Neutrophil (primary cell): ENCODE measurements at regions not wholly inside any gene's neighbourhood (a gene's known extent, or its start where the extent isn't known, plus 50 kb on each side); places are given as distances from the start of the nearest gene placed in this dataset.
"Not testable (repeated sequence)": the region's sequence is repeated elsewhere in the genome, so short reads cannot be mapped to it uniquely, and the experiment has no call there.

Source experiments
- H3K27ac ChIP-seq: fragments of 200-600 bp; sonication (generic); 2 replicates; pipeline ENCODE4 v1.5.1; 2016; ENCODE audit warnings: mild to moderate bottlenecking, moderate library complexity
- H3K27me3 ChIP-seq: fragments of 200-600 bp; sonication (generic); 2 replicates; pipeline ENCODE4 v1.6.0; 2016; ENCODE audit warnings: mild to moderate bottlenecking
- H3K36me3 ChIP-seq: fragments of 200-600 bp; sonication (generic); 2 replicates; pipeline ENCODE4 v1.5.1; 2017
- H3K4me1 ChIP-seq, 2 experiments: fragments of 200-600 bp in 1 of 2; sonication (generic) in 1 of 2; 1 replicate in 1 of 2; 2 replicates in 1 of 2; pipeline versions ENCODE4 v1.5.1 to v1.6.1; 2013 to 2016; ENCODE audit warnings: low read depth in 1 of 2, low read length in 1 of 2, mild to moderate bottlenecking in 1 of 2, moderate library complexity in 1 of 2; ENCODE audit not compliant: control insufficient read depth in 1 of 2, insufficient read depth in 1 of 2
- H3K4me3 ChIP-seq, 2 experiments: fragments of 200-600 bp in 1 of 2; sonication (generic) in 1 of 2; 1 replicate in 1 of 2; 2 replicates in 1 of 2; pipeline ENCODE4 v1.5.1; 2013 to 2016; ENCODE audit warnings: low read depth in 1 of 2, low read length in 1 of 2, mild to moderate bottlenecking in 1 of 2, moderate library complexity in 1 of 2
- H3K9me3 ChIP-seq: fragments of 200-600 bp; sonication (generic); 2 replicates; pipeline ENCODE4 v1.5.1; 2016
- CTCF ChIP-seq: fragments of 200-600 bp; sonication (generic); IDR thresholded peaks from 2 replicates; pipeline ENCODE4 v1.5.1; 2016; ENCODE audit warnings: antibody characterized with exemption

- Histone ChIP-seq H3K9me3 (no peaks in the 10 kb centered on the region), H3K27ac (no peak overlapping the region), H3K4me3 (no peak overlapping the region), H3K36me3 (no peaks in the 10 kb centered on the region), H3K27me3 (no peaks in the 10 kb centered on the region), H3K4me1 (peaks cover 11 to 25% of the 10 kb centered on the region in 2 experiments)
- peak; percentile 25 for TF ChIP-seq CTCF
Observed at GRCh38 chr5:62779010-62779422, 200.4 kb downstream of the LRRC70 start.

GRCh38 chr5:62778316-62779009 lies 199.8 kb downstream of the LRRC70 start:
- Histone ChIP-seq H3K27ac (peak overlapping the region; percentile 36), H3K27me3 (no peaks in the 10 kb centered on the region), H3K36me3 (no peaks in the 10 kb centered on the region), H3K4me3 (no peak overlapping the region), H3K9me3 (no peaks in the 10 kb centered on the region), H3K4me1 (peaks cover 11 to 21% of the 10 kb centered on the region in 2 experiments)
- TF ChIP-seq CTCF: no peak

GRCh38 chr5:62777081-62777480 lies 198.5 kb downstream of the LRRC70 start:
- H3K4me3 ChIP-seq, H3K36me3 ChIP-seq, H3K27ac ChIP-seq, H3K27me3 ChIP-seq, H3K9me3 ChIP-seq: not testable (repeated sequence)
- H3K4me1 ChIP-seq: peaks cover 11 to 16% of the 10 kb centered on the region in 2 experiments

- not testable (repeated sequence) for H3K36me3 ChIP-seq, H3K4me3 ChIP-seq, H3K27ac ChIP-seq, H3K9me3 ChIP-seq, H3K27me3 ChIP-seq
- peaks cover 11% of the 10 kb centered on the region in 2 experiments for H3K4me1 ChIP-seq
Observed at GRCh38 chr5:62776592-62776991, 198.0 kb downstream of the LRRC70 start.

- Histone ChIP-seq H3K4me3 (no peak overlapping the region), H3K4me1 (peaks cover 5 to 6% of the 10 kb centered on the region in 2 experiments), H3K27me3 (no peaks in the 10 kb centered on the region), H3K27ac (no peak overlapping the region), H3K9me3 (no peaks in the 10 kb centered on the region), H3K36me3 (no peaks in the 10 kb centered on the region)
- TF ChIP-seq CTCF: no peak
Observed at GRCh38 chr5:62773460-62773859, 194.8 kb downstream of the LRRC70 start.

- Histone ChIP-seq H3K4me1 (no peaks in the 10 kb centered on the region), H3K9me3 (no peaks in the 10 kb centered on the region)
- no peak for TF ChIP-seq CTCF
Observed at GRCh38 chr5:62771341-62771740, 192.7 kb downstream of the LRRC70 start.

More at GRCh38 chr5:62771341-62771740, 192.7 kb downstream of the LRRC70 start:
- Histone ChIP-seq H3K27me3 (no peaks in the 10 kb centered on the region), H3K4me3 (no peak overlapping the region), H3K36me3 (no peaks in the 10 kb centered on the region), H3K27ac (no peak overlapping the region)
